Endothelial cell of umbilical vein (primary cell): ENCODE measurements at regions not wholly inside any gene's neighbourhood (a gene's known extent, or its start where the extent isn't known, plus 50 kb on each side); places are given as distances from the start of the nearest gene placed in this dataset.

Source experiments
- BruUV-seq: library from RNA; stranded (reverse); fragments of 400-500 nt; replicated peaks from 2 replicates; lab custom pipeline; 2021; lab: Mats Ljungman, UMichigan
- CTCF ChIA-PET: fragments of 300-600, 350-600 bp; sonication (Branson Sonifier 250); formaldehyde crosslinking; loops from one replicate; lab custom pipeline; 2021; ENCODE audit warnings: antibody characterized with exemption, inconsistent platforms; lab: Charles Lee
- POLR2A ChIA-PET: fragments of 300-600, 350-600 bp; sonication (Branson Sonifier 250); formaldehyde crosslinking; loops from one replicate; lab custom pipeline; 2021; ENCODE audit warnings: antibody characterized with exemption, inconsistent platforms; lab: Charles Lee
- DNase-seq: peaks from one replicate; pipeline ENCODE4 v3.0.0-alpha.2; 2011; ENCODE audit warnings: low read depth, low spot score
- FAIRE-seq: peaks from 2 replicates; lab custom pipeline; 2011; peaks lifted over from hg19 to GRCh38; lab: Jason Lieb, UNC
- H2AFZ ChIP-seq: 2 replicates; pipeline ENCODE4 v1.6.0; 2012; ENCODE audit warnings: low read depth, low read length, control low read depth, inconsistent platforms
- H3K27ac ChIP-seq: 2 replicates; pipeline ENCODE4 v1.5.1; 2011; ENCODE audit warnings: low read depth, mild to moderate bottlenecking, control low read depth, low read length, moderate library complexity; ENCODE audit not compliant: insufficient read depth
- H3K27me3 ChIP-seq, 2 experiments: 2 replicates each; pipeline versions ENCODE4 v1.6.0 to v1.6.1; 2011; ENCODE audit warnings: low read length in 2 of 2, mixed read lengths in 1 of 2; ENCODE audit not compliant: control insufficient read depth in 2 of 2, insufficient read depth in 2 of 2
- H3K36me3 ChIP-seq, 2 experiments: 2 replicates in 1 of 2; 3 replicates in 1 of 2; pipeline ENCODE4 v1.5.1; 2011; ENCODE audit warnings: low read length in 2 of 2, mild to moderate bottlenecking in 1 of 2, moderate library complexity in 1 of 2; ENCODE audit not compliant: control insufficient read depth in 2 of 2, insufficient read depth in 2 of 2; ENCODE audit errors: extremely low read depth in 1 of 2
- H3K4me1 ChIP-seq: 3 replicates; pipeline ENCODE4 v1.5.1; 2011; ENCODE audit warnings: mild to moderate bottlenecking, low read length; ENCODE audit not compliant: control insufficient read depth, insufficient read depth; ENCODE audit errors: extremely low read depth
- H3K4me2 ChIP-seq: 2 replicates; pipeline ENCODE4 v1.6.1; 2011; ENCODE audit warnings: low read length, control low read depth, mixed read lengths; ENCODE audit not compliant: insufficient read depth
- H3K4me3 ChIP-seq, 3 experiments: fragments of 200-600 bp in 1 of 3; sonication (generic), shearing (Covaris generic) in 1 of 3; replicated peaks in 1 of 3; 2 replicates each; pipeline ENCODE4 v1.5.1; 2011 to 2016; ENCODE audit warnings: control low read depth in 3 of 3, low read length in 3 of 3, mild to moderate bottlenecking in 2 of 3, inconsistent platforms in 1 of 3, low read depth in 1 of 3, moderate library complexity in 1 of 3; ENCODE audit not compliant: insufficient read depth in 1 of 3
- H3K79me2 ChIP-seq: 2 replicates; pipeline ENCODE4 v1.6.0; 2012; ENCODE audit warnings: low read length, inconsistent platforms; ENCODE audit not compliant: control insufficient read depth, insufficient read depth
- H3K9ac ChIP-seq: replicated peaks from 2 replicates; pipeline ENCODE3; 2011; ENCODE audit warnings: low read length, control low read depth; ENCODE audit not compliant: insufficient read depth; ENCODE audit errors: extremely low read depth
- H3K9me1 ChIP-seq: replicated peaks from 3 replicates; pipeline ENCODE4 v1.6.0; 2011; ENCODE audit warnings: mild to moderate bottlenecking, low read length; ENCODE audit not compliant: control insufficient read depth, insufficient read depth; ENCODE audit errors: extremely low read depth
- H3K9me3 ChIP-seq: replicated peaks from 2 replicates; pipeline ENCODE4 v1.5.1; 2012; ENCODE audit warnings: low read length, inconsistent platforms; ENCODE audit not compliant: control insufficient read depth, insufficient read depth
- H4K20me1 ChIP-seq: replicated peaks from 2 replicates; pipeline ENCODE3; 2011; ENCODE audit warnings: mild to moderate bottlenecking, low read length; ENCODE audit not compliant: control insufficient read depth, insufficient read depth; ENCODE audit errors: extremely low read depth
- CTCF ChIP-seq, 2 donors: IDR thresholded peaks; 1 replicate in 1 of 2; 2 replicates in 1 of 2; pipeline ENCODE4 v1.5.1; 2011; ENCODE audit warnings: low read length in 2 of 2, mild to moderate bottlenecking in 2 of 2, moderate library complexity in 2 of 2, control low read depth in 1 of 2, inconsistent platforms in 1 of 2, low read depth in 1 of 2; ENCODE audit not compliant: insufficient read depth in 1 of 2; ENCODE audit errors: extremely low read depth in 1 of 2
- EZH2 ChIP-seq: IDR thresholded peaks from 2 replicates; pipeline ENCODE4 v1.6.1; 2012; ENCODE audit warnings: borderline replicate concordance, low read depth, mild to moderate bottlenecking, moderate library complexity, low read length, inconsistent platforms; ENCODE audit not compliant: severe bottlenecking
- FOS ChIP-seq: IDR thresholded peaks from 2 replicates; pipeline ENCODE4 v1.6.1; 2011; ENCODE audit warnings: mild to moderate bottlenecking, low read length, moderate library complexity, borderline replicate concordance; ENCODE audit not compliant: insufficient read depth
- GATA2 ChIP-seq: IDR thresholded peaks from 2 replicates; pipeline ENCODE4 v1.7.0; 2011; ENCODE audit warnings: low read depth, mild to moderate bottlenecking, moderate library complexity, mixed read lengths, low read length; ENCODE audit not compliant: insufficient read length, insufficient read depth
- JUN ChIP-seq: IDR thresholded peaks from 2 replicates; pipeline ENCODE4 v1.6.1; 2011; ENCODE audit warnings: borderline replicate concordance, low read depth; ENCODE audit not compliant: insufficient read length, insufficient read depth
- MYC ChIP-seq: IDR thresholded peaks from one replicate; pipeline ENCODE4 v1.6.1; 2011; ENCODE audit warnings: mild to moderate bottlenecking, low read depth, low read length
- POLR2A ChIP-seq: IDR thresholded peaks from 2 replicates; pipeline ENCODE4 v1.6.1; 2012; ENCODE audit warnings: low read depth, mild to moderate bottlenecking, control low read depth, low read length
- POLR2AphosphoS5 ChIP-seq: IDR thresholded peaks from 2 replicates; pipeline ENCODE4 v1.6.1; 2012; ENCODE audit warnings: low read depth, mild to moderate bottlenecking, control low read depth, low read length, moderate library complexity; ENCODE audit not compliant: insufficient read depth
- dilution Hi-C: fragments of 300-500 bp; cut with MboI; formaldehyde crosslinking; loops from one replicate; pipeline ENCODE4 v1.15.0; 2019; ENCODE audit warnings: low sequenced_read_pairs; ENCODE audit not compliant: extremely low pct_ligation_motif_present
- intact Hi-C: fragments of 100-400 bp; cut with micrococcal nuclease; formaldehyde crosslinking; loops from one replicate; pipeline ENCODE4 v1.10.0; 2022
- TF ChIP-seq, protein P1 (sequence below): IDR thresholded peaks from 2 replicates; pipeline ENCODE4 v1.6.1; 2011; ENCODE audit not compliant: insufficient read depth, insufficient read length

DNA sequence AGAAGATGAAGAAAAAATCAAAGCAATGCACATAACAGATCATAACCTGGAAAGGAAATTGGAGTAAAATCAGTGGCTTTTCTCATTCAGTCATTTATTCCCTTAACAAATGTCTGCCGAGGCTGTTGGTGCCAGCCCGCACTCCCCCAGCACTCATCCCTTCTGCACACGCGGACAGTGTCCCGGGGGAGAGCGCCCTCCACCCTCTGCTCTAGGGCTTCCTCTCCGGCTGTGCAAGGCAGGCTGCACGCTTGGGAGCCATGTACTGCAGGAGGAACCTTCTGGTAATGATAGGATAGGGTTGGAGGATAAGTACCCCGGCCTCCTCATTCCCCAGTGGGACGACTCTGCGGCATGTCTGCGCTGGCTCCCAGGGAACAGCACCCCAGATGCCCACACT, 134.5 kb downstream of the PAX1 start:
- no TSS peak for BruUV-seq
- ChIA-PET CTCF (no interaction called here), POLR2A (no interaction called here)
- Histone ChIP-seq H3K79me2 (no peaks in the 10 kb centered on the region), H2AFZ (no peak overlapping the region), H3K27ac (no peak overlapping the region), H3K4me2 (no peak overlapping the region), H3K9me3 (peaks cover 3% of the 10 kb centered on the region), H4K20me1 (no peaks in the 10 kb centered on the region), H3K36me3 (no peaks in the 10 kb centered on the region), H3K27me3 (no peaks in the 10 kb centered on the region), H3K9ac (no peak overlapping the region), H3K4me3 (no peak overlapping the region), H3K4me1 (no peaks in the 10 kb centered on the region), H3K9me1 (no peaks in the 10 kb centered on the region)
- DNase-seq (no peak), FAIRE-seq (no peak)
- dilution Hi-C loops = no loop called here
- TF ChIP-seq EZH2 = no peak
- no peak for TF ChIP-seq FOS
- TF ChIP-seq MYC = no peak
- no peak for TF ChIP-seq POLR2AphosphoS5
- TF ChIP-seq GATA2 = no peak
- intact Hi-C loops = no loop called here

DNA sequence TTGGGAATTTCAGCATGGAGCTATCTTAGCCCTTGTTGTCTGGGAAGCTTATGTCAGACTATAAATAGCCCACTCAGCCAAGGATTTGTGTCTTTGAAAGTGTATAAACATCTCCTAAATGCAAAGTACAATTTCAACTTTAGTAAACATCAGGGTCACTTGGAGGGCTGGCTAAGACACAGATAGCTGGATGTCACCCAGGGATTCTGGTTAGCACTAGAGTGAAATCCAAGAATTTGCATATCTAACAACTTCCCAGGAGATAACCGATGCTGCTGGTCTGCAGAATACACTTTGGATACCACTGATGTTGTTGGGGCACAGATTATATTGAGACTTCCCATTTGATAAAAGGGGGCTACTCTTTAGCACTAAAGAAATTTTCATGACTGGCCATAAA, 130.9 kb downstream of the PAX1 start:
- TF ChIP-seq JUN = no peak
- TF ChIP-seq MYC = no peak
- TF ChIP-seq, protein P1, sequence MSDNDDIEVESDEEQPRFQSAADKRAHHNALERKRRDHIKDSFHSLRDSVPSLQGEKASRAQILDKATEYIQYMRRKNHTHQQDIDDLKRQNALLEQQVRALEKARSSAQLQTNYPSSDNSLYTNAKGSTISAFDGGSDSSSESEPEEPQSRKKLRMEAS = no peak
- TF ChIP-seq GATA2 = no peak
- no peak for TF ChIP-seq EZH2
- no peak for TF ChIP-seq FOS
- TF ChIP-seq POLR2AphosphoS5 = no peak
- TF ChIP-seq CTCF (IDR thresholded peaks at IDR 0.05; ENCODE audit: extremely low read depth in 1 of 2, insufficient read depth in 1 of 2, low read depth in 1 of 2, low read length in 2 of 2) = no peak
- TF ChIP-seq POLR2A = no peak
- no peaks in the 10 kb centered on the region for H3K9me1 ChIP-seq
- no peak overlapping the region for H3K4me3 ChIP-seq
- no peak overlapping the region for H2AFZ ChIP-seq
- FAIRE-seq (no peak), DNase-seq (no peak)
- no peaks in the 10 kb centered on the region for H3K4me1 ChIP-seq
- H3K9ac ChIP-seq = no peak overlapping the region
- H3K4me2 ChIP-seq = no peak overlapping the region
- H3K27ac ChIP-seq = no peak overlapping the region
- no peaks in the 10 kb centered on the region for H3K36me3 ChIP-seq
- H3K27me3 ChIP-seq = no peaks in the 10 kb centered on the region
- dilution Hi-C loops = no loop called here
- ChIA-PET POLR2A (no interaction called here), CTCF (no interaction called here)
- intact Hi-C loops = no loop called here
- no TSS peak for BruUV-seq
- no peaks in the 10 kb centered on the region for H3K79me2 ChIP-seq
- H3K9me3 ChIP-seq = peaks cover 2% of the 10 kb centered on the region
- H4K20me1 ChIP-seq = no peaks in the 10 kb centered on the region
